H1 (cell line): ENCODE measurements at regions not wholly inside any gene's neighbourhood (a gene's known extent, or its start where the extent isn't known, plus 50 kb on each side); places are given as distances from the start of the nearest gene placed in this dataset.
A peak's percentile ranks its signal among the peaks of the same experiment; 100 is the strongest.

ENCODE experiments used
- CTCF ChIA-PET: fragments of 300-600 bp; sonication (Branson Sonifier 250); formaldehyde crosslinking; loops from one replicate; lab custom pipeline; 2021; ENCODE audit not compliant: partially characterized antibody; lab: Charles Lee
- POLR2A ChIA-PET: fragments of 300-600 bp; sonication (Branson Sonifier 250); formaldehyde crosslinking; loops from one replicate; lab custom pipeline; 2021; ENCODE audit warnings: inconsistent platforms; ENCODE audit not compliant: partially characterized antibody; lab: Charles Lee
- DNase-seq, 2 experiments: peaks; one replicate each; pipeline versions ENCODE4 v3.0.0 to v3.0.0-alpha.2; 2010 to 2022; ENCODE audit warnings: low spot score in 2 of 2, low read depth in 1 of 2, mixed read lengths in 1 of 2
- FAIRE-seq: peaks from 2 replicates; lab custom pipeline; 2011; peaks lifted over from hg19 to GRCh38; lab: Jason Lieb, UNC
- H2AFZ ChIP-seq: 2 replicates; pipeline ENCODE4 v1.8.1; 2012; ENCODE audit warnings: low read length, inconsistent platforms
- H2AK5ac ChIP-seq: 2 replicates; pipeline ENCODE4 v1.6.1; 2013; ENCODE audit warnings: low read depth, low read length
- H2BK120ac ChIP-seq: replicated peaks from 2 replicates; pipeline ENCODE3; 2013; ENCODE audit warnings: low read depth, low read length, inconsistent platforms
- H2BK12ac ChIP-seq: 2 replicates; pipeline ENCODE4 v1.6.1; 2013; ENCODE audit warnings: low read depth, low read length
- H2BK15ac ChIP-seq: 2 replicates; pipeline ENCODE4 v1.6.1; 2013; ENCODE audit warnings: low read length
- H2BK20ac ChIP-seq: 2 replicates; pipeline ENCODE4 v1.6.1; 2013; ENCODE audit warnings: low read length
- H2BK5ac ChIP-seq: 2 replicates; pipeline ENCODE4 v1.6.1; 2013; ENCODE audit warnings: low read depth, low read length
- H3K14ac ChIP-seq: 2 replicates; pipeline ENCODE4 v1.6.1; 2013; ENCODE audit warnings: inconsistent platforms; ENCODE audit not compliant: insufficient read length
- H3K18ac ChIP-seq: 2 replicates; pipeline ENCODE4 v1.6.1; 2013; ENCODE audit warnings: low read length; ENCODE audit errors: extremely low read depth
- H3K23ac ChIP-seq: 2 replicates; pipeline ENCODE4 v1.6.1; 2013; ENCODE audit warnings: inconsistent platforms; ENCODE audit not compliant: insufficient read length
- H3K23me2 ChIP-seq: 2 replicates; pipeline ENCODE4 v1.6.1; 2013; ENCODE audit warnings: low read depth, low read length
- H3K27ac ChIP-seq: 2 replicates; pipeline ENCODE4 v1.6.1; 2011; ENCODE audit warnings: low read depth, low read length, inconsistent platforms
- H3K27me3 ChIP-seq, 4 experiments: replicated peaks in 1 of 4; 1 replicate in 1 of 4; 2 replicates in 3 of 4; pipeline versions ENCODE4 v1.6.1 to v1.8.1; 2011 to 2013; ENCODE audit warnings: low read length in 3 of 4, mild to moderate bottlenecking in 3 of 4, inconsistent platforms in 2 of 4, mixed read lengths in 2 of 4, moderate library complexity in 1 of 4; ENCODE audit not compliant: control insufficient read depth in 3 of 4, insufficient read depth in 3 of 4; ENCODE audit errors: extremely low read depth in 1 of 4
- H3K36me3 ChIP-seq, 4 experiments: 2 replicates each; pipeline versions ENCODE4 v1.6.1 to v1.8.1; 2011 to 2013; ENCODE audit warnings: mild to moderate bottlenecking in 4 of 4, low read length in 3 of 4, moderate library complexity in 2 of 4, control low read depth in 1 of 4, inconsistent platforms in 1 of 4; ENCODE audit not compliant: insufficient read depth in 4 of 4, control insufficient read depth in 2 of 4
- H3K4ac ChIP-seq: replicated peaks from 2 replicates; pipeline ENCODE3; 2013; ENCODE audit warnings: low read length, low read depth, mixed read lengths, inconsistent platforms; ENCODE audit not compliant: insufficient read length
- H3K4me1 ChIP-seq, 4 experiments: replicated peaks in 1 of 4; 1 replicate in 1 of 4; 2 replicates in 3 of 4; pipeline versions ENCODE4 v1.6.1 to v1.8.1; 2011 to 2013; ENCODE audit warnings: low read length in 3 of 4, inconsistent platforms in 2 of 4, mixed read lengths in 1 of 4; ENCODE audit not compliant: insufficient read depth in 4 of 4, control insufficient read depth in 3 of 4
- H3K4me2 ChIP-seq, 2 experiments: 2 replicates each; pipeline versions ENCODE4 v1.6.1 to v1.8.1; 2011 to 2013; ENCODE audit warnings: low read depth in 2 of 2, low read length in 2 of 2, control low read depth in 1 of 2, inconsistent platforms in 1 of 2, mild to moderate bottlenecking in 1 of 2; ENCODE audit not compliant: insufficient read depth in 1 of 2
- H3K4me3 ChIP-seq, 4 experiments: fragments of 200-600, 300-600 bp in 1 of 4; sonication (generic), shearing (Covaris generic), sonication (Bioruptor Twin) in 1 of 4; 2 replicates each; pipeline versions ENCODE4 v1.5.1 to v1.8.1; 2011 to 2016; ENCODE audit warnings: low read length in 4 of 4, low read depth in 3 of 4, control low read depth in 2 of 4, inconsistent platforms in 2 of 4, mild to moderate bottlenecking in 2 of 4, mixed read lengths in 1 of 4, moderate library complexity in 1 of 4; ENCODE audit not compliant: insufficient read depth in 2 of 4; ENCODE audit errors: extremely low read depth in 1 of 4
- H3K56ac ChIP-seq: replicated peaks from 2 replicates; pipeline ENCODE3; 2013; ENCODE audit warnings: low read depth, mild to moderate bottlenecking, mixed read lengths, low read length, inconsistent platforms; ENCODE audit not compliant: insufficient read length
- H3K79me1 ChIP-seq: 2 replicates; pipeline ENCODE4 v1.6.1; 2013; ENCODE audit warnings: low read depth, low read length, control low read depth
- H3K79me2 ChIP-seq, 2 experiments: 2 replicates each; pipeline versions ENCODE4 v1.6.1 to v1.8.1; 2012 to 2013; ENCODE audit warnings: low read length in 2 of 2, mild to moderate bottlenecking in 2 of 2, inconsistent platforms in 1 of 2; ENCODE audit not compliant: insufficient read depth in 2 of 2, control insufficient read depth in 1 of 2
- H3K9ac ChIP-seq, 4 experiments: replicated peaks in 1 of 4; 1 replicate in 1 of 4; 2 replicates in 3 of 4; pipeline versions ENCODE4 v1.6.1 to v1.8.1; 2011 to 2013; ENCODE audit warnings: low read depth in 3 of 4, low read length in 3 of 4, control low read depth in 2 of 4, mild to moderate bottlenecking in 2 of 4, moderate library complexity in 2 of 4, inconsistent platforms in 1 of 4; ENCODE audit errors: extremely low read depth in 1 of 4
- H3K9me3 ChIP-seq, 2 experiments: 2 replicates each; pipeline versions ENCODE4 v1.6.1 to v1.8.1; 2012 to 2013; ENCODE audit warnings: mild to moderate bottlenecking in 2 of 2, moderate library complexity in 2 of 2, control low read depth in 1 of 2, inconsistent platforms in 1 of 2, low read depth in 1 of 2, low read length in 1 of 2, mixed read lengths in 1 of 2; ENCODE audit not compliant: insufficient read depth in 2 of 2
- H4K20me1 ChIP-seq, 2 experiments: replicated peaks in 1 of 2; 2 replicates each; pipeline versions ENCODE3 to v1.8.1; 2011 to 2013; ENCODE audit warnings: inconsistent platforms in 2 of 2, low read length in 2 of 2, mild to moderate bottlenecking in 1 of 2; ENCODE audit not compliant: insufficient read depth in 2 of 2, control insufficient read depth in 1 of 2
- H4K5ac ChIP-seq: 2 replicates; pipeline ENCODE4 v1.6.1; 2013; ENCODE audit warnings: low read length, low read depth, mixed read lengths, inconsistent platforms; ENCODE audit not compliant: insufficient read length
- H4K8ac ChIP-seq: 2 replicates; pipeline ENCODE4 v1.8.0; 2013; ENCODE audit warnings: mild to moderate bottlenecking, moderate library complexity, low read length, inconsistent platforms; ENCODE audit not compliant: insufficient read depth; ENCODE audit errors: extremely low read depth
- H4K91ac ChIP-seq: replicated peaks from 2 replicates; pipeline ENCODE3; 2013; ENCODE audit warnings: low read length, mixed read lengths, inconsistent platforms; ENCODE audit not compliant: insufficient read length
- CEBPB ChIP-seq: IDR thresholded peaks from 2 replicates; pipeline ENCODE4 v1.6.1; 2012; ENCODE audit warnings: low read depth, low read length
- JUND ChIP-seq: IDR thresholded peaks from 2 replicates; pipeline ENCODE4 v1.6.1; 2011; ENCODE audit warnings: mild to moderate bottlenecking, improper control_type of control experiment, low read length
- PHF8 ChIP-seq: fragments of 200-600 bp; sonication (generic); conservative IDR thresholded peaks from 2 replicates; pipeline ENCODE4 v1.7.1; 2012; ENCODE audit warnings: low read depth, mild to moderate bottlenecking, inconsistent platforms, low read length, moderate library complexity
- WGBS, 2 experiments: shearing (Covaris generic) in 1 of 2; methylation state at CpG; one replicate each; pipeline versions ENCODE4 v1.1.6 to v1.1.7; 2013 to 2015; ENCODE audit warnings: low lambda C conversion rate in 2 of 2, mixed read lengths in 2 of 2, inconsistent platforms in 1 of 2, low coverage in 1 of 2, missing lambda C conversion rate in 1 of 2; ENCODE audit not compliant: insufficient replicate concordance in 2 of 2, insufficient coverage in 1 of 2, insufficient read length in 1 of 2; ENCODE audit errors: extremely low coverage in 1 of 2, missing lambda C conversion rate in 1 of 2; 5-methylcytosine and 5-hydroxymethylcytosine counted together
- TF ChIP-seq, protein P1 (sequence below): IDR thresholded peaks from 2 replicates; pipeline ENCODE4 v1.6.1; 2011; ENCODE audit warnings: low read depth, mild to moderate bottlenecking, low read length; ENCODE audit not compliant: insufficient read depth

DNA sequence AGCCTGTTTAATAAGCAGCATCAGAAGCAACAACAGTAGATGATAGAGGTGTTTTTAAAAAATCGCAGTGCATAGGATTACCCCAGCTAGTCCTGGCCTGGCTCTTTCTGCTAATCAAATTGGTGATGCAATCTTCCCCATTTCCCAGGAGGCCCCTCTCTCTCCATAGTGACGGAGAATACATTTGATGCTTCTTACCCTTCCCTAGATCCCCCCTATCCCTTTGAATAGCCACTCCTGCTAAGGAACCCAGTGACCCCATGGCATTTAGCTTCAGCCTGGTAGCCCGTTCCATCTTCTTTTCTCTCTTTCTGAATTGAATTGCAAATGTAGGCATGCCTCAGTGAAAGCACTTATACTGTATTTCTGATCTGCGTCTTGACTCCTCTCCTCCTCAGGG is 223.6 kb upstream of the GAP43 start:
- no peak for FAIRE-seq
- H3K27ac ChIP-seq, result no peak overlapping the region
- POLR2A ChIA-PET, result interaction anchor here (1.4 kb wide), 1 partner anchor 9 kb away, joined by 5 read pairs; no protein-coding TSS in a partner anchor

More for the DNA sequence above, 223.6 kb upstream of the GAP43 start:
- H4K91ac ChIP-seq, result no peak overlapping the region
- no peak for DNase-seq
- peak overlapping the region; percentile 44; the same call in 1 of the 2 replicates for H2AFZ ChIP-seq
- no peak overlapping the region for H2BK20ac ChIP-seq
- no peaks in the 10 kb centered on the region for H3K23me2 ChIP-seq
- no peaks in the 10 kb centered on the region for H3K36me3 ChIP-seq
- H2AK5ac ChIP-seq, result no peak overlapping the region
- WGBS, 2 experiments, result 53% methylated on average over 4 of the region's 4 CpGs; no CpG with 5 or more reads in 1 of the 2 experiments
- no peak overlapping the region for H3K4me3 ChIP-seq
- H3K4me2 ChIP-seq, result no peak overlapping the region
- no peak overlapping the region for H2BK120ac ChIP-seq
- H3K18ac ChIP-seq, result no peak overlapping the region; the same call in 1 of the 2 replicates
- peaks cover 0 to 4% (median 2%) of the 10 kb centered on the region in 4 experiments; a peak in 5 of 7 replicates for H3K4me1 ChIP-seq
- H3K23ac ChIP-seq, result no peak overlapping the region
- H4K5ac ChIP-seq, result no peak overlapping the region
- H3K79me1 ChIP-seq, result no peaks in the 10 kb centered on the region
- TF ChIP-seq, protein P1, sequence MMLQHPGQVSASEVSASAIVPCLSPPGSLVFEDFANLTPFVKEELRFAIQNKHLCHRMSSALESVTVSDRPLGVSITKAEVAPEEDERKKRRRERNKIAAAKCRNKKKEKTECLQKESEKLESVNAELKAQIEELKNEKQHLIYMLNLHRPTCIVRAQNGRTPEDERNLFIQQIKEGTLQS, result peak; percentile 70
- TF ChIP-seq JUND (0 out of 2 replicates have a peak, but pooled peaks have one; percentile 47), PHF8 (no peak), CEBPB (peak; percentile 92)
- H3K27me3 ChIP-seq, result no peaks in the 10 kb centered on the region
- no peak overlapping the region for H3K14ac ChIP-seq
- H3K9me3 ChIP-seq, result no peaks in the 10 kb centered on the region
- H2BK12ac ChIP-seq, result no peak overlapping the region
- no peak overlapping the region for H3K4ac ChIP-seq
- H3K79me2 ChIP-seq, result no peaks in the 10 kb centered on the region
- no peak overlapping the region for H4K8ac ChIP-seq
- H3K9ac ChIP-seq, result no peak overlapping the region
- no peak overlapping the region for H2BK15ac ChIP-seq
- no peak overlapping the region for H2BK5ac ChIP-seq
- no peak overlapping the region for H3K56ac ChIP-seq
- CTCF ChIA-PET, result interaction anchor here (1.0 kb wide), 1 partner anchor 100 kb away, joined by 3 read pairs; no protein-coding TSS in a partner anchor
- no peaks in the 10 kb centered on the region for H4K20me1 ChIP-seq
